Left lung (tissue), 4 donors: ENCODE measurements at regions not wholly inside any gene's neighbourhood (a gene's known extent, or its start where the extent isn't known, plus 50 kb on each side); places are given as distances from the start of the nearest gene placed in this dataset.

Experiments
- ATAC-seq: fragments of 200-7000 bp; cut with Tn5 transposase; one replicate; pipeline ENCODE4 v1.9.1; 2020; ENCODE audit warnings: moderate library complexity
- DNase-seq, 4 donors: peaks; one replicate each; pipeline ENCODE4 v3.0.0-alpha.2; 2013 to 2020
- H3K27ac ChIP-seq, 2 donors: fragments of 200-600 bp; sonication (generic) in 1 of 2; one replicate each; pipeline versions ENCODE4 v1.5.0 to v1.8.0; 2020 to 2021
- H3K27me3 ChIP-seq, 2 donors: fragments of 200-600 bp; sonication (generic) in 1 of 2; one replicate each; pipeline versions ENCODE4 v1.5.0 to v1.8.0; 2020 to 2021
- H3K36me3 ChIP-seq, 2 donors: fragments of 200-600 bp; sonication (generic) in 1 of 2; one replicate each; pipeline versions ENCODE4 v1.5.0 to v1.8.0; 2020 to 2021
- H3K4me1 ChIP-seq, 2 donors: fragments of 200-600 bp; one replicate each; pipeline ENCODE4 v1.8.0; 2021
- H3K4me3 ChIP-seq, 2 donors: fragments of 200-600 bp; sonication (generic) in 1 of 2; one replicate each; pipeline versions ENCODE4 v1.5.0 to v1.8.0; 2020 to 2021; ENCODE audit warnings: mild to moderate bottlenecking in 1 of 2
- H3K9me3 ChIP-seq, 2 donors: fragments of 200-600 bp; sonication (generic) in 1 of 2; one replicate each; pipeline versions ENCODE4 v1.5.0 to v1.8.0; 2020 to 2021
- intact Hi-C, 2 donors: fragments of 100-400 bp; cut with DNase I; formaldehyde crosslinking; loops; one replicate each; pipeline versions ENCODE4 v1.11.2 to v1.14.2; 2022
- TF ChIP-seq, protein P1 (sequence below), 2 donors: fragments of 200-600 bp; sonication (generic) in 1 of 2; IDR thresholded peaks; one replicate each; pipeline versions ENCODE4 v1.5.0 to v1.8.0; 2021; ENCODE audit warnings: antibody characterized with exemption in 2 of 2
- donor health status: DM: no; HTN: yes; CAD: no.
- donor health status: DM: no; HTN: no; CAD: no.

GRCh38 chr1:38539931-38540330 lies 319.6 kb downstream of the RRAGC start:
- DNase-seq, result no peak
- Histone ChIP-seq H3K4me3 (no peak overlapping the region), H3K36me3 (no peaks in the 10 kb centered on the region), H3K4me1 (no peaks in the 10 kb centered on the region), H3K27me3 (peaks cover 0 to 4% of the 10 kb centered on the region in 2 donors), H3K27ac (no peak overlapping the region), H3K9me3 (no peaks in the 10 kb centered on the region)
- TF ChIP-seq, protein P1, sequence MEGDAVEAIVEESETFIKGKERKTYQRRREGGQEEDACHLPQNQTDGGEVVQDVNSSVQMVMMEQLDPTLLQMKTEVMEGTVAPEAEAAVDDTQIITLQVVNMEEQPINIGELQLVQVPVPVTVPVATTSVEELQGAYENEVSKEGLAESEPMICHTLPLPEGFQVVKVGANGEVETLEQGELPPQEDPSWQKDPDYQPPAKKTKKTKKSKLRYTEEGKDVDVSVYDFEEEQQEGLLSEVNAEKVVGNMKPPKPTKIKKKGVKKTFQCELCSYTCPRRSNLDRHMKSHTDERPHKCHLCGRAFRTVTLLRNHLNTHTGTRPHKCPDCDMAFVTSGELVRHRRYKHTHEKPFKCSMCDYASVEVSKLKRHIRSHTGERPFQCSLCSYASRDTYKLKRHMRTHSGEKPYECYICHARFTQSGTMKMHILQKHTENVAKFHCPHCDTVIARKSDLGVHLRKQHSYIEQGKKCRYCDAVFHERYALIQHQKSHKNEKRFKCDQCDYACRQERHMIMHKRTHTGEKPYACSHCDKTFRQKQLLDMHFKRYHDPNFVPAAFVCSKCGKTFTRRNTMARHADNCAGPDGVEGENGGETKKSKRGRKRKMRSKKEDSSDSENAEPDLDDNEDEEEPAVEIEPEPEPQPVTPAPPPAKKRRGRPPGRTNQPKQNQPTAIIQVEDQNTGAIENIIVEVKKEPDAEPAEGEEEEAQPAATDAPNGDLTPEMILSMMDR (IDR thresholded peaks at IDR 0.05), result no peak
- intact Hi-C loops, result no loop called here
- ATAC-seq, result no peak

DNA sequence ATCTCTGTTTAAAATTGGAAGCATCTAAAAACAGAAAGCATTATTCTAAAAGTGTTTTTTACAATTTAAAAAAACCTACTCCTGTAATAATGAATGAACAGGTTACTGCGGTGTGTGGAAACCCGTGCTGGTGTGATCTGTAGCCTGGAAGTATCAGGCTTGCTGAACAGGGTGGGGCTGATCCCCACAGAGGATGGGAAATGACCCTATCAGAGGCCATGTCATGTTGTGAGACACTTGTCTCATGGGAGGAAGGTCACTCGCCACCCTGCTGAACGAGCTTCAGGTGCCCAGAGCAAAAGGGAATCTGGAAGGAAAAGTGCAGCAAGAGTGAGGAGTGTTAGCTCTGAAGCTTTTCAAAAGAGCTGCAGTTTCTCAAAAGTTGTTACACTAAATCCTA lies 320.7 kb downstream of the RRAGC start:
- no peak for ATAC-seq
- TF ChIP-seq, protein P1 (IDR thresholded peaks at IDR 0.05), result no peak
- Histone ChIP-seq H3K27ac (no peak overlapping the region), H3K36me3 (no peaks in the 10 kb centered on the region), H3K4me3 (no peak overlapping the region), H3K27me3 (peaks cover 0 to 4% of the 10 kb centered on the region in 2 donors), H3K9me3 (no peaks in the 10 kb centered on the region), H3K4me1 (no peaks in the 10 kb centered on the region)
- intact Hi-C loops, result no loop called here
- DNase-seq, result no peak

GRCh38 chr1:38536089-38536488 lies 323.5 kb downstream of the RRAGC start:
- TF ChIP-seq, protein P1 (IDR thresholded peaks at IDR 0.05), result no peak
- Histone ChIP-seq H3K27ac (no peak overlapping the region), H3K4me1 (no peaks in the 10 kb centered on the region), H3K36me3 (no peaks in the 10 kb centered on the region), H3K27me3 (peaks cover 0 to 4% of the 10 kb centered on the region in 2 donors), H3K9me3 (no peaks in the 10 kb centered on the region), H3K4me3 (no peak overlapping the region)
- intact Hi-C loops, result no loop called here
- ATAC-seq (no peak), DNase-seq (no peak)

GRCh38 chr1:38534473-38534823 lies 325.1 kb downstream of the RRAGC start:
- no peak for DNase-seq
- no peaks in the 10 kb centered on the region for H3K27me3 ChIP-seq
- H3K27ac ChIP-seq, result no peak overlapping the region
- H3K9me3 ChIP-seq, result no peaks in the 10 kb centered on the region
- intact Hi-C loops, result no loop called here
- H3K36me3 ChIP-seq, result no peaks in the 10 kb centered on the region
- ATAC-seq, result no peak
- no peak overlapping the region for H3K4me3 ChIP-seq
- TF ChIP-seq, protein P1 (IDR thresholded peaks at IDR 0.05), result no peak
- H3K4me1 ChIP-seq, result no peaks in the 10 kb centered on the region

DNA sequence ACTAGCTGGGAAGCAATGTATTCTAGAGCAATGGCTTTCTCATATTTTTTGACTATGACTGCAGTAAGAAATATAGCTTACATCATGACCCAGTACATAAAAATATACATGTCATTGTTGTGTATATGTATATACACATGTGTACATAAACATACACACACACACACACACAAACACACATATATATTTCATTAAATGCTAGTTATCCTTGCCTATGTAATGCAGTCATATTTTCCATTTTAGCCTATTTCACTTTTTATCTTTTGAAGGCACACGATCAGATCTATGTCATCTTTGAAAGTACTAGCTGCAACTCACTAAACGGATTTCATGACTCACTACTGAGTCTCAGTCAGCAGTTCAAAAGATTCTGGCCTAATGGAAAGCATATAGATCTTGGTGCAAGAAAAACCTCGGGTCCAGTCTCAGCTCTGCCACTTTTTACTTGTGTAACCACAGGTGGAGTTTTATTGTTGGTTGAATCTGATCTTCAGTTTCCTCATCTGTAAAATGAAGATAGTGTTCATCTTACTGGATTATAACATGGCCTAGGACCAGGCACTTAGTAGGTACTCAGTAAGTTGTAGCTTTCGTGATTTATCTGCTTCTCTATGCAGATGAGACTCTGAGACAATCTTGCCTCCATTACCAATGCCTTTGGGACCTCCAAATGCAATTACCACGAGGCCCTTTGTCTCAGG lies 325.6 kb downstream of the RRAGC start:
- Histone ChIP-seq H3K36me3 (no peaks in the 10 kb centered on the region), H3K4me1 (no peaks in the 10 kb centered on the region), H3K27me3 (no peaks in the 10 kb centered on the region), H3K4me3 (no peak overlapping the region), H3K9me3 (no peaks in the 10 kb centered on the region), H3K27ac (no peak overlapping the region)
- intact Hi-C loops, result no loop called here
- TF ChIP-seq, protein P1 (IDR thresholded peaks at IDR 0.05), result no peak
- DNase-seq (no peak), ATAC-seq (no peak)
